HEK293 (cell line): ENCODE measurements at regions not wholly inside any gene's neighbourhood (a gene's known extent, or its start where the extent isn't known, plus 50 kb on each side); places are given as distances from the start of the nearest gene placed in this dataset.

Experiments used
- CTCF ChIA-PET: fragments of 350-600 bp; formaldehyde crosslinking; extraction: SDS; loops from one replicate; lab custom pipeline; 2021; ENCODE audit warnings: antibody characterized with exemption; lab: Yijun Ruan, JAX
- POLR2A ChIA-PET: fragments of 300-600 bp; formaldehyde crosslinking; extraction: SDS; loops from one replicate; lab custom pipeline; 2020; ENCODE audit warnings: antibody characterized with exemption, inconsistent platforms; lab: Yijun Ruan, JAX
- H3K27ac ChIP-seq: fragments of 200-500 bp; sonication (Bioruptor generic); 2 replicates; pipeline ENCODE4 v1.5.1; 2014; ENCODE audit warnings: low read depth, low read length, control low read depth, inconsistent platforms; ENCODE audit errors: extremely low read depth
- H3K36me3 ChIP-seq, 2 experiments: fragments of 200-500 bp in 1 of 2; sonication (Bioruptor generic) in 1 of 2; 1 replicate in 1 of 2; 2 replicates in 1 of 2; pipeline ENCODE4 v1.5.1; 2014 to 2017; ENCODE audit warnings: inconsistent platforms in 2 of 2, low read length in 2 of 2; ENCODE audit not compliant: control insufficient read depth in 2 of 2, insufficient read depth in 1 of 2
- H3K4me1 ChIP-seq: fragments of 200-500 bp; sonication (Bioruptor generic); 2 replicates; pipeline ENCODE4 v1.5.1; 2014; ENCODE audit warnings: mild to moderate bottlenecking, low read length, inconsistent platforms; ENCODE audit not compliant: control insufficient read depth, insufficient read depth
- H3K4me3 ChIP-seq: 2 replicates; pipeline ENCODE4 v1.5.1; 2011; ENCODE audit warnings: low read depth, mild to moderate bottlenecking, control low read depth, low read length, moderate library complexity
- H3K9me3 ChIP-seq: fragments of 200-500 bp; sonication (Bioruptor generic); 2 replicates; pipeline ENCODE4 v1.5.1; 2014; ENCODE audit warnings: low read depth, low read length, inconsistent platforms; ENCODE audit not compliant: control insufficient read depth, insufficient read depth
- GLI4 ChIP-seq: fragments of 450-650 bp; formaldehyde crosslinking; IDR thresholded peaks from 2 replicates; pipeline ENCODE4 v1.5.1; 2016; ENCODE audit warnings: missing biosample characterization, missing genetic modification characterization
- HOXD13 ChIP-seq: sonication (generic); formaldehyde crosslinking; IDR thresholded peaks from 2 replicates; pipeline ENCODE4 v1.8.0; 2022; ENCODE audit warnings: missing genetic modification reagents, borderline replicate concordance
- KLF10 ChIP-seq: fragments of 450-650 bp; IDR thresholded peaks from 2 replicates; pipeline ENCODE4 v1.5.1; 2018; ENCODE audit warnings: missing biosample characterization, mild to moderate bottlenecking, missing genetic modification characterization
- SCRT2 ChIP-seq: fragments of 450-650 bp; formaldehyde crosslinking; IDR thresholded peaks from 2 replicates; pipeline ENCODE4 v1.5.1; 2016; ENCODE audit warnings: missing biosample characterization, missing genetic modification characterization
- SP3 ChIP-seq: fragments of 450-650 bp; formaldehyde crosslinking; IDR thresholded peaks from 2 replicates; pipeline ENCODE4 v1.5.1; 2016; ENCODE audit warnings: missing biosample characterization, missing genetic modification characterization
- ZBTB21 ChIP-seq: fragments of 450-650 bp; formaldehyde crosslinking; IDR thresholded peaks from 2 replicates; pipeline ENCODE4 v1.5.1; 2017; ENCODE audit warnings: missing biosample characterization, missing genetic modification characterization
- ZBTB8A ChIP-seq: fragments of 450-650 bp; formaldehyde crosslinking; IDR thresholded peaks from 2 replicates; pipeline ENCODE4 v1.5.1; 2016; ENCODE audit warnings: missing biosample characterization, missing genetic modification characterization
- ZNF112 ChIP-seq: fragments of 450-650 bp; formaldehyde crosslinking; IDR thresholded peaks from 2 replicates; pipeline ENCODE4 v1.5.0; 2017; ENCODE audit warnings: missing biosample characterization, missing genetic modification characterization
- ZNF133 ChIP-seq: fragments of 450-650 bp; formaldehyde crosslinking; IDR thresholded peaks from 2 replicates; pipeline ENCODE4 v1.5.1; 2016; ENCODE audit warnings: missing biosample characterization, missing genetic modification characterization
- ZNF138 ChIP-seq: fragments of 450-650 bp; formaldehyde crosslinking; IDR thresholded peaks from 2 replicates; pipeline ENCODE4 v1.5.1; 2016; ENCODE audit warnings: missing biosample characterization, missing genetic modification characterization, borderline replicate concordance
- ZNF274 ChIP-seq, 2 experiments: fragments of 200-500 bp in 1 of 2; fragments of 450-650 bp in 1 of 2; sonication (Bioruptor generic) in 1 of 2; formaldehyde crosslinking in 1 of 2; IDR thresholded peaks; 2 replicates each; pipeline versions ENCODE4 v1.5.1 to v1.6.1; 2014 to 2016; ENCODE audit warnings: borderline replicate concordance in 1 of 2, inconsistent platforms in 1 of 2, low read length in 1 of 2, missing biosample characterization in 1 of 2, missing genetic modification characterization in 1 of 2
- ZNF404 ChIP-seq: fragments of 450-650 bp; formaldehyde crosslinking; IDR thresholded peaks from 2 replicates; pipeline ENCODE4 v1.5.1; 2017; ENCODE audit warnings: missing biosample characterization, missing genetic modification characterization
- ZNF530 ChIP-seq: fragments of 450-650 bp; formaldehyde crosslinking; IDR thresholded peaks from 2 replicates; pipeline ENCODE4 v1.5.1; 2016; ENCODE audit warnings: low read depth, missing biosample characterization, missing genetic modification characterization
- ZNF571 ChIP-seq: fragments of 450-650 bp; formaldehyde crosslinking; IDR thresholded peaks from 2 replicates; pipeline ENCODE4 v1.5.0; 2017; ENCODE audit warnings: missing biosample characterization, missing genetic modification characterization
- ZNF585B ChIP-seq: fragments of 450-650 bp; formaldehyde crosslinking; IDR thresholded peaks from 2 replicates; pipeline ENCODE4 v1.5.1; 2016; ENCODE audit warnings: missing biosample characterization, missing genetic modification characterization
- ZNF621 ChIP-seq: fragments of 450-650 bp; formaldehyde crosslinking; IDR thresholded peaks from 2 replicates; pipeline ENCODE4 v1.5.1; 2017; ENCODE audit warnings: missing biosample characterization, missing genetic modification characterization
- ZNF660 ChIP-seq: fragments of 450-650 bp; IDR thresholded peaks from 2 replicates; pipeline ENCODE4 v1.5.1; 2018; ENCODE audit warnings: missing biosample characterization, mild to moderate bottlenecking, missing genetic modification characterization
- ZNF670 ChIP-seq: fragments of 450-650 bp; formaldehyde crosslinking; IDR thresholded peaks from 2 replicates; pipeline ENCODE4 v1.5.1; 2016; ENCODE audit warnings: missing biosample characterization, missing genetic modification characterization, low read depth
- TF ChIP-seq, protein P1 (sequence below): fragments of 450-650 bp; formaldehyde crosslinking; IDR thresholded peaks from 2 replicates; pipeline ENCODE4 v1.5.1; 2017; ENCODE audit warnings: missing biosample characterization, missing genetic modification characterization
- TF ChIP-seq, protein P2 (sequence below): fragments of 450-650 bp; IDR thresholded peaks from 2 replicates; pipeline ENCODE4 v1.5.1; 2018; ENCODE audit warnings: missing biosample characterization, mild to moderate bottlenecking, missing genetic modification characterization
- TF ChIP-seq, protein P3 (sequence below): fragments of 450-650 bp; formaldehyde crosslinking; conservative IDR thresholded peaks from 2 replicates; pipeline ENCODE4 v1.5.1; 2016; ENCODE audit warnings: low read depth, missing biosample characterization, missing genetic modification characterization
- TF ChIP-seq, protein P4 (sequence below): fragments of 450-650 bp; formaldehyde crosslinking; IDR thresholded peaks from 2 replicates; pipeline ENCODE4 v1.5.1; 2016; ENCODE audit warnings: missing biosample characterization, missing genetic modification characterization
- TF ChIP-seq, protein P5 (sequence below): fragments of 450-650 bp; formaldehyde crosslinking; IDR thresholded peaks from 2 replicates; pipeline ENCODE4 v1.5.1; 2016; ENCODE audit warnings: missing biosample characterization, missing genetic modification characterization
- TF ChIP-seq, protein P6 (sequence below): fragments of 450-650 bp; formaldehyde crosslinking; IDR thresholded peaks from 2 replicates; pipeline ENCODE4 v1.5.1; 2016; ENCODE audit warnings: missing biosample characterization, missing genetic modification characterization

DNA sequence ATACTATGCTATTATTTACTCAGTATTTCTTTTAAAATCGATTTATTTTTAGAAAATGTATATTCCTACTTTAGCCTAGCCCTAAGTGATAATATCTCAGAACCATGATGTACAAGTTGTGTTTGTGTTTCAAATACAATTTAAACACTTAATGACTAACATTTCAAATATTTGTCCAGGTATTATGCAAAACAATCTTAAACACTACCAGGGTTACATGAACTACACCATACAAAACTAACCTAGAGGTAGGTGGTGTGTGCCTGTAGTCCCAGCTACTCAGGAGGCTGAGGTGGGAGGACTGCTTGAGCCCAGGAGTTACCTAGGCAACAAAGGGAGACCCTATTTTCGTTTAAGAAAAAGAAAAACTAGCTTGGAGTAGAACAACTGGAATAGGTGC, 83.0 kb upstream of the TMEM33 start (continued):
- TF ChIP-seq, protein P1, sequence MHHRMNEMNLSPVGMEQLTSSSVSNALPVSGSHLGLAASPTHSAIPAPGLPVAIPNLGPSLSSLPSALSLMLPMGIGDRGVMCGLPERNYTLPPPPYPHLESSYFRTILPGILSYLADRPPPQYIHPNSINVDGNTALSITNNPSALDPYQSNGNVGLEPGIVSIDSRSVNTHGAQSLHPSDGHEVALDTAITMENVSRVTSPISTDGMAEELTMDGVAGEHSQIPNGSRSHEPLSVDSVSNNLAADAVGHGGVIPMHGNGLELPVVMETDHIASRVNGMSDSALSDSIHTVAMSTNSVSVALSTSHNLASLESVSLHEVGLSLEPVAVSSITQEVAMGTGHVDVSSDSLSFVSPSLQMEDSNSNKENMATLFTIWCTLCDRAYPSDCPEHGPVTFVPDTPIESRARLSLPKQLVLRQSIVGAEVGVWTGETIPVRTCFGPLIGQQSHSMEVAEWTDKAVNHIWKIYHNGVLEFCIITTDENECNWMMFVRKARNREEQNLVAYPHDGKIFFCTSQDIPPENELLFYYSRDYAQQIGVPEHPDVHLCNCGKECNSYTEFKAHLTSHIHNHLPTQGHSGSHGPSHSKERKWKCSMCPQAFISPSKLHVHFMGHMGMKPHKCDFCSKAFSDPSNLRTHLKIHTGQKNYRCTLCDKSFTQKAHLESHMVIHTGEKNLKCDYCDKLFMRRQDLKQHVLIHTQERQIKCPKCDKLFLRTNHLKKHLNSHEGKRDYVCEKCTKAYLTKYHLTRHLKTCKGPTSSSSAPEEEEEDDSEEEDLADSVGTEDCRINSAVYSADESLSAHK (tag by site-specific recombination): no peak
- TF ChIP-seq ZBTB21 (tag by site-specific recombination): no peak
- TF ChIP-seq, protein P2, sequence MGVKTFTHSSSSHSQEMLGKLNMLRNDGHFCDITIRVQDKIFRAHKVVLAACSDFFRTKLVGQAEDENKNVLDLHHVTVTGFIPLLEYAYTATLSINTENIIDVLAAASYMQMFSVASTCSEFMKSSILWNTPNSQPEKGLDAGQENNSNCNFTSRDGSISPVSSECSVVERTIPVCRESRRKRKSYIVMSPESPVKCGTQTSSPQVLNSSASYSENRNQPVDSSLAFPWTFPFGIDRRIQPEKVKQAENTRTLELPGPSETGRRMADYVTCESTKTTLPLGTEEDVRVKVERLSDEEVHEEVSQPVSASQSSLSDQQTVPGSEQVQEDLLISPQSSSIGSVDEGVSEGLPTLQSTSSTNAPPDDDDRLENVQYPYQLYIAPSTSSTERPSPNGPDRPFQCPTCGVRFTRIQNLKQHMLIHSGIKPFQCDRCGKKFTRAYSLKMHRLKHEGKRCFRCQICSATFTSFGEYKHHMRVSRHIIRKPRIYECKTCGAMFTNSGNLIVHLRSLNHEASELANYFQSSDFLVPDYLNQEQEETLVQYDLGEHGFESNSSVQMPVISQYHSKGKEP (tag by site-specific recombination): no peak
- TF ChIP-seq, protein P3, sequence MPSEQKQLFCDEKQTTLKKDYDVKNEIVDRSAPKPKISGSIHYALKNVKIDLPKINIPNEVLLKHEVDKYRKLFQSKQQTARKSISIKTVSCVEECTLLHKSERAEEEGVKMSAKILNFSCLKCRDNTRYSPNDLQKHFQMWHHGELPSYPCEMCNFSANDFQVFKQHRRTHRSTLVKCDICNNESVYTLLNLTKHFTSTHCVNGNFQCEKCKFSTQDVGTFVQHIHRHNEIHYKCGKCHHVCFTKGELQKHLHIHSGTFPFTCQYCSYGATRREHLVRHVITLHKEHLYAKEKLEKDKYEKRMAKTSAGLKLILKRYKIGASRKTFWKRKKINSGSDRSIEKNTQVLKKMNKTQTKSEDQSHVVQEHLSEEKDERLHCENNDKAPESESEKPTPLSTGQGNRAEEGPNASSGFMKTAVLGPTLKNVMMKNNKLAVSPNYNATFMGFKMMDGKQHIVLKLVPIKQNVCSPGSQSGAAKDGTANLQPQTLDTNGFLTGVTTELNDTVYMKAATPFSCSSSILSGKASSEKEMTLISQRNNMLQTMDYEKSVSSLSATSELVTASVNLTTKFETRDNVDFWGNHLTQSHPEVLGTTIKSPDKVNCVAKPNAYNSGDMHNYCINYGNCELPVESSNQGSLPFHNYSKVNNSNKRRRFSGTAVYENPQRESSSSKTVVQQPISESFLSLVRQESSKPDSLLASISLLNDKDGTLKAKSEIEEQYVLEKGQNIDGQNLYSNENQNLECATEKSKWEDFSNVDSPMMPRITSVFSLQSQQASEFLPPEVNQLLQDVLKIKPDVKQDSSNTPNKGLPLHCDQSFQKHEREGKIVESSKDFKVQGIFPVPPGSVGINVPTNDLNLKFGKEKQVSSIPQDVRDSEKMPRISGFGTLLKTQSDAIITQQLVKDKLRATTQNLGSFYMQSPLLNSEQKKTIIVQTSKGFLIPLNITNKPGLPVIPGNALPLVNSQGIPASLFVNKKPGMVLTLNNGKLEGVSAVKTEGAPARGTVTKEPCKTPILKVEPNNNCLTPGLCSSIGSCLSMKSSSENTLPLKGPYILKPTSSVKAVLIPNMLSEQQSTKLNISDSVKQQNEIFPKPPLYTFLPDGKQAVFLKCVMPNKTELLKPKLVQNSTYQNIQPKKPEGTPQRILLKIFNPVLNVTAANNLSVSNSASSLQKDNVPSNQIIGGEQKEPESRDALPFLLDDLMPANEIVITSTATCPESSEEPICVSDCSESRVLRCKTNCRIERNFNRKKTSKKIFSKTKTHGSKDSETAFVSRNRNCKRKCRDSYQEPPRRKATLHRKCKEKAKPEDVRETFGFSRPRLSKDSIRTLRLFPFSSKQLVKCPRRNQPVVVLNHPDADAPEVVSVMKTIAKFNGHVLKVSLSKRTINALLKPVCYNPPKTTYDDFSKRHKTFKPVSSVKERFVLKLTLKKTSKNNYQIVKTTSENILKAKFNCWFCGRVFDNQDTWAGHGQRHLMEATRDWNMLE: no peak
- no peak for TF ChIP-seq ZNF585B
- TF ChIP-seq ZNF112: no peak
- no peak for TF ChIP-seq HOXD13
- TF ChIP-seq ZNF670 (tag by site-specific recombination): no peak
- TF ChIP-seq, protein P4, sequence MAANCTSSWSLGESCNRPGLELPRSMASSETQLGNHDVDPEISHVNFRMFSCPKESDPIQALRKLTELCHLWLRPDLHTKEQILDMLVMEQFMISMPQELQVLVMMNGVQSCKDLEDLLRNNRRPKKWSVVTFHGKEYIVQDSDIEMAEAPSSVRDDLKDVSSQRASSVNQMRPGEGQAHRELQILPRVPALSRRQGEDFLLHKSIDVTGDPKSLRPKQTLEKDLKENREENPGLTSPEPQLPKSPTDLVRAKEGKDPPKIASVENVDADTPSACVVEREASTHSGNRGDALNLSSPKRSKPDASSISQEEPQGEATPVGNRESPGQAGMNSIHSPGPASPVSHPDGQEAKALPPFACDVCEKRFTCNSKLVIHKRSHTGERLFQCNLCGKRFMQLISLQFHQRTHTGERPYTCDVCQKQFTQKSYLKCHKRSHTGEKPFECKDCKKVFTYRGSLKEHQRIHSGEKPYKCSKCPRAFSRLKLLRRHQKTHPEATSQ (tag by site-specific recombination): no peak

DNA sequence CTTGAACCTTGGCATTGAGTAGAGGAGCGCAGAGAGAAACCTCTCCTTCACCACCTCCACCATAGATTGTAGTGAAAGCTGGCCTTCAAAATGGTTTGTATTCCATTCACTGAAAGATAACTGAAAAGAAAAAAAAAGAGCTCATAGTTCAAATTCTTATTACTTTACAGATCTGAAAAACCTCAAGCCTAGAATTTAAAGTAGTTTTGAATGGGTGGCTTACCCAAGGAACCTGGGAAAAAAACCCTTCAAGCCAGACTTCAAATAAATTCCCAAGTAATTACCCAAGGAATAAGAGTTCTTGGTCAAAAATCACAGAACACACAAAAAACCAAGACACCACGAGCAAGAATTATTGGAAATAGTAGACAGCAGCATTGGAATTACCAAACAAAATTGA, 83.6 kb upstream of the TMEM33 start:
- ChIA-PET POLR2A (no interaction called here), CTCF (no interaction called here)
- H3K4me1 ChIP-seq: no peaks in the 10 kb centered on the region
- no peak overlapping the region for H3K4me3 ChIP-seq
- no peaks in the 10 kb centered on the region for H3K9me3 ChIP-seq
- no peaks in the 10 kb centered on the region for H3K36me3 ChIP-seq
- no peak overlapping the region for H3K27ac ChIP-seq
- TF ChIP-seq, protein P5, sequence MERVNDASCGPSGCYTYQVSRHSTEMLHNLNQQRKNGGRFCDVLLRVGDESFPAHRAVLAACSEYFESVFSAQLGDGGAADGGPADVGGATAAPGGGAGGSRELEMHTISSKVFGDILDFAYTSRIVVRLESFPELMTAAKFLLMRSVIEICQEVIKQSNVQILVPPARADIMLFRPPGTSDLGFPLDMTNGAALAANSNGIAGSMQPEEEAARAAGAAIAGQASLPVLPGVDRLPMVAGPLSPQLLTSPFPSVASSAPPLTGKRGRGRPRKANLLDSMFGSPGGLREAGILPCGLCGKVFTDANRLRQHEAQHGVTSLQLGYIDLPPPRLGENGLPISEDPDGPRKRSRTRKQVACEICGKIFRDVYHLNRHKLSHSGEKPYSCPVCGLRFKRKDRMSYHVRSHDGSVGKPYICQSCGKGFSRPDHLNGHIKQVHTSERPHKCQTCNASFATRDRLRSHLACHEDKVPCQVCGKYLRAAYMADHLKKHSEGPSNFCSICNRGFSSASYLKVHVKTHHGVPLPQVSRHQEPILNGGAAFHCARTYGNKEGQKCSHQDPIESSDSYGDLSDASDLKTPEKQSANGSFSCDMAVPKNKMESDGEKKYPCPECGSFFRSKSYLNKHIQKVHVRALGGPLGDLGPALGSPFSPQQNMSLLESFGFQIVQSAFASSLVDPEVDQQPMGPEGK: no peak
- TF ChIP-seq ZNF133 (no peak), ZNF530 (tag by site-specific recombination) (no peak), ZBTB8A (no peak), SP3 (tag by site-specific recombination) (no peak), ZNF138 (tag by site-specific recombination) (no peak), ZNF571 (tag by site-specific recombination) (no peak), ZNF660 (tag by site-specific recombination) (no peak), ZNF404 (tag by site-specific recombination) (no peak), KLF10 (tag by site-specific recombination) (no peak), ZNF274 (IDR thresholded peaks at IDR 0.05; ENCODE audit: low read length) (no peak), ZNF274 (tag by site-specific recombination; IDR thresholded peaks at IDR 0.05; ENCODE audit: borderline replicate concordance) (no peak), ZNF621 (no peak), GLI4 (tag by site-specific recombination) (no peak), SCRT2 (no peak)
- TF ChIP-seq, protein P6, sequence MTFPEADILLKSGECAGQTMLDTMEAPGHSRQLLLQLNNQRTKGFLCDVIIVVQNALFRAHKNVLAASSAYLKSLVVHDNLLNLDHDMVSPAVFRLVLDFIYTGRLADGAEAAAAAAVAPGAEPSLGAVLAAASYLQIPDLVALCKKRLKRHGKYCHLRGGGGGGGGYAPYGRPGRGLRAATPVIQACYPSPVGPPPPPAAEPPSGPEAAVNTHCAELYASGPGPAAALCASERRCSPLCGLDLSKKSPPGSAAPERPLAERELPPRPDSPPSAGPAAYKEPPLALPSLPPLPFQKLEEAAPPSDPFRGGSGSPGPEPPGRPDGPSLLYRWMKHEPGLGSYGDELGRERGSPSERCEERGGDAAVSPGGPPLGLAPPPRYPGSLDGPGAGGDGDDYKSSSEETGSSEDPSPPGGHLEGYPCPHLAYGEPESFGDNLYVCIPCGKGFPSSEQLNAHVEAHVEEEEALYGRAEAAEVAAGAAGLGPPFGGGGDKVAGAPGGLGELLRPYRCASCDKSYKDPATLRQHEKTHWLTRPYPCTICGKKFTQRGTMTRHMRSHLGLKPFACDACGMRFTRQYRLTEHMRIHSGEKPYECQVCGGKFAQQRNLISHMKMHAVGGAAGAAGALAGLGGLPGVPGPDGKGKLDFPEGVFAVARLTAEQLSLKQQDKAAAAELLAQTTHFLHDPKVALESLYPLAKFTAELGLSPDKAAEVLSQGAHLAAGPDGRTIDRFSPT: no peak
